Endothelial cell of umbilical vein (primary cell): ENCODE measurements at regions not wholly inside any gene's neighbourhood (a gene's known extent, or its start where the extent isn't known, plus 50 kb on each side); places are given as distances from the start of the nearest gene placed in this dataset.

Experiments used
- BruUV-seq: library from RNA; stranded (reverse); fragments of 400-500 nt; replicated peaks from 2 replicates; lab custom pipeline; 2021; lab: Mats Ljungman, UMichigan
- CTCF ChIA-PET: fragments of 300-600, 350-600 bp; sonication (Branson Sonifier 250); formaldehyde crosslinking; loops from one replicate; lab custom pipeline; 2021; ENCODE audit warnings: antibody characterized with exemption, inconsistent platforms; lab: Charles Lee
- POLR2A ChIA-PET: fragments of 300-600, 350-600 bp; sonication (Branson Sonifier 250); formaldehyde crosslinking; loops from one replicate; lab custom pipeline; 2021; ENCODE audit warnings: antibody characterized with exemption, inconsistent platforms; lab: Charles Lee
- DNase-seq: peaks from one replicate; pipeline ENCODE4 v3.0.0-alpha.2; 2011; ENCODE audit warnings: low read depth, low spot score
- FAIRE-seq: peaks from 2 replicates; lab custom pipeline; 2011; peaks lifted over from hg19 to GRCh38; lab: Jason Lieb, UNC
- H2AFZ ChIP-seq: 2 replicates; pipeline ENCODE4 v1.6.0; 2012; ENCODE audit warnings: low read depth, low read length, control low read depth, inconsistent platforms
- H3K27ac ChIP-seq: 2 replicates; pipeline ENCODE4 v1.5.1; 2011; ENCODE audit warnings: low read depth, mild to moderate bottlenecking, control low read depth, low read length, moderate library complexity; ENCODE audit not compliant: insufficient read depth
- H3K27me3 ChIP-seq, 2 experiments: 2 replicates each; pipeline versions ENCODE4 v1.6.0 to v1.6.1; 2011; ENCODE audit warnings: low read length in 2 of 2, mixed read lengths in 1 of 2; ENCODE audit not compliant: control insufficient read depth in 2 of 2, insufficient read depth in 2 of 2
- H3K36me3 ChIP-seq, 2 experiments: 2 replicates in 1 of 2; 3 replicates in 1 of 2; pipeline ENCODE4 v1.5.1; 2011; ENCODE audit warnings: low read length in 2 of 2, mild to moderate bottlenecking in 1 of 2, moderate library complexity in 1 of 2; ENCODE audit not compliant: control insufficient read depth in 2 of 2, insufficient read depth in 2 of 2; ENCODE audit errors: extremely low read depth in 1 of 2
- H3K4me1 ChIP-seq: 3 replicates; pipeline ENCODE4 v1.5.1; 2011; ENCODE audit warnings: mild to moderate bottlenecking, low read length; ENCODE audit not compliant: control insufficient read depth, insufficient read depth; ENCODE audit errors: extremely low read depth
- H3K4me2 ChIP-seq: 2 replicates; pipeline ENCODE4 v1.6.1; 2011; ENCODE audit warnings: low read length, control low read depth, mixed read lengths; ENCODE audit not compliant: insufficient read depth
- H3K4me3 ChIP-seq, 3 experiments: fragments of 200-600 bp in 1 of 3; sonication (generic), shearing (Covaris generic) in 1 of 3; replicated peaks in 1 of 3; 2 replicates each; pipeline ENCODE4 v1.5.1; 2011 to 2016; ENCODE audit warnings: control low read depth in 3 of 3, low read length in 3 of 3, mild to moderate bottlenecking in 2 of 3, inconsistent platforms in 1 of 3, low read depth in 1 of 3, moderate library complexity in 1 of 3; ENCODE audit not compliant: insufficient read depth in 1 of 3
- H3K79me2 ChIP-seq: 2 replicates; pipeline ENCODE4 v1.6.0; 2012; ENCODE audit warnings: low read length, inconsistent platforms; ENCODE audit not compliant: control insufficient read depth, insufficient read depth
- H3K9ac ChIP-seq: replicated peaks from 2 replicates; pipeline ENCODE3; 2011; ENCODE audit warnings: low read length, control low read depth; ENCODE audit not compliant: insufficient read depth; ENCODE audit errors: extremely low read depth
- H3K9me1 ChIP-seq: replicated peaks from 3 replicates; pipeline ENCODE4 v1.6.0; 2011; ENCODE audit warnings: mild to moderate bottlenecking, low read length; ENCODE audit not compliant: control insufficient read depth, insufficient read depth; ENCODE audit errors: extremely low read depth
- H3K9me3 ChIP-seq: replicated peaks from 2 replicates; pipeline ENCODE4 v1.5.1; 2012; ENCODE audit warnings: low read length, inconsistent platforms; ENCODE audit not compliant: control insufficient read depth, insufficient read depth
- H4K20me1 ChIP-seq: replicated peaks from 2 replicates; pipeline ENCODE3; 2011; ENCODE audit warnings: mild to moderate bottlenecking, low read length; ENCODE audit not compliant: control insufficient read depth, insufficient read depth; ENCODE audit errors: extremely low read depth
- CTCF ChIP-seq, 2 donors: IDR thresholded peaks; 1 replicate in 1 of 2; 2 replicates in 1 of 2; pipeline ENCODE4 v1.5.1; 2011; ENCODE audit warnings: low read length in 2 of 2, mild to moderate bottlenecking in 2 of 2, moderate library complexity in 2 of 2, control low read depth in 1 of 2, inconsistent platforms in 1 of 2, low read depth in 1 of 2; ENCODE audit not compliant: insufficient read depth in 1 of 2; ENCODE audit errors: extremely low read depth in 1 of 2
- EZH2 ChIP-seq: IDR thresholded peaks from 2 replicates; pipeline ENCODE4 v1.6.1; 2012; ENCODE audit warnings: borderline replicate concordance, low read depth, mild to moderate bottlenecking, moderate library complexity, low read length, inconsistent platforms; ENCODE audit not compliant: severe bottlenecking
- GATA2 ChIP-seq: IDR thresholded peaks from 2 replicates; pipeline ENCODE4 v1.7.0; 2011; ENCODE audit warnings: low read depth, mild to moderate bottlenecking, moderate library complexity, mixed read lengths, low read length; ENCODE audit not compliant: insufficient read length, insufficient read depth
- JUN ChIP-seq: IDR thresholded peaks from 2 replicates; pipeline ENCODE4 v1.6.1; 2011; ENCODE audit warnings: borderline replicate concordance, low read depth; ENCODE audit not compliant: insufficient read length, insufficient read depth
- MAX ChIP-seq: IDR thresholded peaks from 2 replicates; pipeline ENCODE4 v1.6.1; 2011; ENCODE audit not compliant: insufficient read depth, insufficient read length
- MYC ChIP-seq: IDR thresholded peaks from one replicate; pipeline ENCODE4 v1.6.1; 2011; ENCODE audit warnings: mild to moderate bottlenecking, low read depth, low read length
- POLR2A ChIP-seq: IDR thresholded peaks from 2 replicates; pipeline ENCODE4 v1.6.1; 2012; ENCODE audit warnings: low read depth, mild to moderate bottlenecking, control low read depth, low read length
- dilution Hi-C: fragments of 300-500 bp; cut with MboI; formaldehyde crosslinking; loops from one replicate; pipeline ENCODE4 v1.15.0; 2019; ENCODE audit warnings: low sequenced_read_pairs; ENCODE audit not compliant: extremely low pct_ligation_motif_present
- intact Hi-C: fragments of 100-400 bp; cut with micrococcal nuclease; formaldehyde crosslinking; loops from one replicate; pipeline ENCODE4 v1.10.0; 2022

- no peaks in the 10 kb centered on the region for H3K36me3 ChIP-seq
- TF ChIP-seq MAX (no peak), EZH2 (no peak), GATA2 (no peak), JUN (no peak), MYC (no peak), CTCF (IDR thresholded peaks at IDR 0.05; ENCODE audit: extremely low read depth in 1 of 2, insufficient read depth in 1 of 2, low read depth in 1 of 2, low read length in 2 of 2) (no peak), POLR2A (no peak)
- DNase-seq: no peak
- ChIA-PET CTCF (no interaction called here), POLR2A (no interaction called here)
- H3K9ac ChIP-seq: no peak overlapping the region
- H3K4me2 ChIP-seq: no peak overlapping the region
- H4K20me1 ChIP-seq: no peaks in the 10 kb centered on the region
- FAIRE-seq: no peak
- no peaks in the 10 kb centered on the region for H3K9me1 ChIP-seq
- no TSS peak for BruUV-seq
- no peak overlapping the region for H3K27ac ChIP-seq
- dilution Hi-C loops: no loop called here
- H2AFZ ChIP-seq: no peak overlapping the region
- no peaks in the 10 kb centered on the region for H3K79me2 ChIP-seq
- H3K27me3 ChIP-seq: no peaks in the 10 kb centered on the region
- intact Hi-C loops: no loop called here
- H3K4me3 ChIP-seq: no peak overlapping the region
- H3K4me1 ChIP-seq: no peaks in the 10 kb centered on the region
- no peaks in the 10 kb centered on the region for H3K9me3 ChIP-seq
Measured at GRCh38 chr16:73298562-73298961, 250.6 kb upstream of the ZFHX3 start.
